AG09309 (cell line): ENCODE measurements at regions not wholly inside any gene's neighbourhood (a gene's known extent, or its start where the extent isn't known, plus 50 kb on each side); places are given as distances from the start of the nearest gene placed in this dataset.

Experiments
- DNase-seq: peaks from one replicate; pipeline ENCODE4 v3.0.0-alpha.2; 2010; ENCODE audit warnings: low read depth
- H3K4me3 ChIP-seq: 2 replicates; pipeline ENCODE4 v1.5.1; 2011; ENCODE audit warnings: mild to moderate bottlenecking, low read depth, low read length, moderate library complexity; ENCODE audit not compliant: control insufficient read depth
- CTCF ChIP-seq: IDR thresholded peaks from 2 replicates; pipeline ENCODE4 v1.5.1; 2011; ENCODE audit warnings: mild to moderate bottlenecking, low read depth, low read length, inconsistent platforms; ENCODE audit not compliant: insufficient read depth, control insufficient read depth; ENCODE audit errors: missing control alignments

GRCh38 chr13:69283301-69283700 is 824.3 kb upstream of the ATXN8OS start:
- TF ChIP-seq CTCF = no peak
- DNase-seq = no peak

GRCh38 chr13:69280399-69280798 is 827.2 kb upstream of the ATXN8OS start:
- no peak for TF ChIP-seq CTCF
- DNase-seq = no peak
- H3K4me3 ChIP-seq = no peak overlapping the region

More at GRCh38 chr13:69283301-69283700, 824.3 kb upstream of the ATXN8OS start:
- H3K4me3 ChIP-seq = no peak overlapping the region

DNA sequence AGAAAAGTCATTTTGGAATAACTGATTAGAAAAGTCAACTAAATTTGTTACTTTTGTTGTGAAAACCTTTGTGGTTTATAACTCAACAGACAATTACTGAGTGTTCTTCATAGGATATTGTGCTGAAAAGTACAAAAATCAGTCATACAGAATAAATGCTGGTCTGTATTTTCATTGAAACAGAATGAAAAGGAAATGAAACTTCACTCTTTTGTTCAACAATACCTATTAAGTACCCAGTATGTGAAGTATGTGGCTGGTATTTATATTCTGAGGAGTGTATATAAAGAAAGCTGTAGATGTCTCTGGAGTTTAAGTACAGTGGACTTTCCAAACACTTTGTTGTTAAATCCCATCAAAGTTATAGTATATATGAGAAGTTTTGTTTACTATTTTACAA is 828.4 kb upstream of the ATXN8OS start:
- TF ChIP-seq CTCF = no peak
- H3K4me3 ChIP-seq = no peak overlapping the region
- DNase-seq = no peak

- no peak for TF ChIP-seq CTCF
- H3K4me3 ChIP-seq = no peak overlapping the region
- no peak for DNase-seq
Observed at GRCh38 chr13:69274231-69274630, 833.4 kb upstream of the ATXN8OS start.

DNA sequence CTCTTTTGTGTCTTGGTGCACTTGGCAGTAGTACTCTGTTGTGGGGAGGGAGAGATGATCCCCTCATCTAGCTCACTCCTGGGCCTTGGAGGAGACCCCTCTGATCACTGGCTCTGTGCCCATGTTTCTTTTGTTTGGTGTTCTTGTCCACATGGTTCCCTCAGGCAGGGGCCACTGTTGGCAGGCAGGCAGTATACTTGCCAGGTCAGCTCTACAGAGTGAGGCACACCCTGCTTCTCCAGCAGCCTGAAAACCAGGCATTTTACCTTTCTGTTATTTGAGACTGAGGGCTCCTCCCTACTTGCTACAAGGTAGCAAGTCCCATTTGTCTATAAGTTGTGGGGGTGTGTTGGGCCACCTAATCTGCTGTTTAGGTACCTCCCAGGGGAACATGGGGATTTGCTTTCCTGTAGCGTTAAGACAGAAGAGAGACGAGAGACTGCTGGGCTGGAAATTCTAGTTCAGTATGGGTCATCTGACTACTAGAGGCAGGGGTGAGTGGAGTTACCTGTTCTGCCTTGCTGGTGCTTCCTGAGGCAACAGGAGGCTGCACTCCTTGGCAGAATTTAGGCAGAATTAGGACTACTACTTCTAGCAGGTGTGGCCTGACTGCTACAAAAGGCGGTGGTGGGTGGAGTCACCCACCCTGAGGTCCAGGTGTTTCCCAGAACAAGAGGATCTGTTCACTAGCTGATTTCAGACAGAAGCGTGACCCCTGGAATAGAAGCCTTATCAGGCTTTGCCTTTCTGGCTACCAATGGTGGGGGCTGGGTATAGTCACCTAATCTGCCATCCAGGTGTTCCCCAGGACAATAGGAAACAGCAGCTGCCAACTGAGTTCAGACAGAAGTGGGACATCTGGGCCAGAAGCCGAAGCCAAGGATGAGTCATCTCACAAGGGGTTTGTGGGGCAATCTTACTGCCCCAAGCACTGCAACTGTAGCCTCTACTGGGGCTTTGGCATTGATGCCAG is 843.0 kb upstream of the ATXN8OS start:
- no peak for TF ChIP-seq CTCF
- no peak for DNase-seq
- H3K4me3 ChIP-seq = no peak overlapping the region

DNA sequence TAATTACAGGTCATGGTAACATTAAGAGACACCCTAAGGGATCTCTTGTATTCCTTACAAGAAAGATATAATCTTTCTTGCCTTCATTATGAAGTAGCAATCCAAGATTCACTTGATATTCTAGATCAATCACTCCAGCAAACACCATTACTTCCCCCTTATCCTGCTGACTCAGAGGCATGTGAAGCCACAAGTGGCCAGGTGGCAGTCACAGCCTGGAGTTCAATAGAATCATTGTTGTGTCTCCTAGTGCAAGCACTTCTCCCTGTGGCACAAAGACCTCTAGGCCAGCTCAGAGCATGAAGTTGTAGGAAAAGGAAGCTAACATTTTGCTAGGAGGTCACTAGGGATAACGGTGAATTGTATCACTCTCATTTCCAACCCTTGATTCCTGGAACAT is 864.3 kb upstream of the ATXN8OS start:
- DNase-seq = no peak
- TF ChIP-seq CTCF = no peak
- no peak overlapping the region for H3K4me3 ChIP-seq
